SHP77 treated with DMSO at 0.1 percent for 48 hours (cell line): ENCODE measurements at regions not wholly inside any gene's neighbourhood (a gene's known extent, or its start where the extent isn't known, plus 50 kb on each side); places are given as distances from the start of the nearest gene placed in this dataset.
"Not testable (repeated sequence)": the region's sequence is repeated elsewhere in the genome, so short reads cannot be mapped to it uniquely, and the experiment has no call there.

Source experiments
- DNase-seq: peaks from one replicate; lab custom pipeline; 2025; lab: John Stamatoyannopoulos, UW

DNA sequence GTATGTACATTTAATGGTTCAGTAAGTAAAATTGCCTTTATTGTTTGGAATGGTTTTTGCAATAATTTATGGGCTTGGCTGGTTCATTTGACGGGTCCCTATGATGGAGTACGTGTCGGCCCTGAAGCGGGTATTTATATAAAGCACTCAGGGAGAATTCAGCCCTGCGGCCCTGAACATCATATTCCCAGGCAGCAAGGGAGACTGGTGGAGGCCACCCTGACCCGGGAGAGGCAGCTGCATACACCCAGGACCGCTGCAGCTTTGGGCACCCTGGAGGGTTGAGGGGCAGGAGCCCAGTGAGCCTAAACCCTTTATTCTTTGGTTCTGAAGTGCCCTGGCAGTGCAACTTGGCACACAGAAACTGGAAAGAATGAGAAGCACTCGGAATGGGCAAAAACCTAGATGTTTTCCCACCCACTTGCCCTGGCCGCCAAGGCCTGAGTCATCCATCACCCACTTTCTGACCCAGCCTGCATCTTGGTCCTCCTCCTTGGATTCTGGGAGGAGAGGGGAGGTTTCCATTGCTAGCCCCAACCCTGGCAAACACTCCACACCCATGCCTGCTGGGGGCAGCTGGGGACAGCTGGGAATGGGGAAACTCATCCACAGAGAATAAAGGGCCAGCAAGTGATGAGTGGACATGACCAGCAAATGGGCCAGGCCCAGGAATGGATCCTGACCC, 162.2 kb upstream of the TNRC6C start:
- DNase-seq, result no peak

DNA sequence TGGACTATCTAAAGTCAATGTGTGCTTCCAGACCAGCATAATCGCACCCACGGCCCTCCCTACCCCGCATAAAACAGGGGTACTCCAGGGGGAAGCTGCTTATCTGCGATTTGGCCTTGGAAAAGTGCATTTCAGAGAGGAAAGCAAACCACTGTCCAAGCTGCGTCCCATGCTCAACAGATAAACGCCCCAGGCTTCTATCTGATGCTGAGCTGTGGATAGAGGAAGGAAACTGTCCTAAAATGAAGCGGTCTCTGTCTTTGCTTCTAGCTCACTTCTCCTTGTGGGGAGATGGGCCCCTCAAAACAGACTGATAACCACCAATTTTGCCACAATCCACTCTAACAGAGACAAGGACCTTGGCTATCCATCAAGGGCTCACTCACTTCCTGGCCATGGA, 160.5 kb upstream of the TNRC6C start:
- DNase-seq, result no peak

DNA sequence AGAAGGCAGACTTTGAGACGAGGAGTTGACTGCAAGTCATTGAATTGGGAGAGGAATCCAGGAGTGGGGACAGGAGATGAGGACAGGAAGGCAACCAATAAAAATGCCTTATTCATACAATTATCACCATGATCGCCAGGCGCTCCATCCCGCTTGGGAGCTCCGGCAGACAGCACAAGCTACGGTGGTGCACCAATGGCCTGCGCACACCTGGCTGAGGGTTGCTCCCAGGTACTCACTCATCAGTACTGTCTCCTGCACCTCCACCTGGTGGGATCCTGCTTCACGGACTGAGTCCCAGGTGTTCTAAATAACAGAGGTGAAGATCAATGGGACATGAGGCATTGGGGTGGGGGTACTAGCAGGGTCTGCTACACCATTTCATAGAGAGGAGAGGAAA, 160.0 kb upstream of the TNRC6C start:
- DNase-seq, result no peak

DNA sequence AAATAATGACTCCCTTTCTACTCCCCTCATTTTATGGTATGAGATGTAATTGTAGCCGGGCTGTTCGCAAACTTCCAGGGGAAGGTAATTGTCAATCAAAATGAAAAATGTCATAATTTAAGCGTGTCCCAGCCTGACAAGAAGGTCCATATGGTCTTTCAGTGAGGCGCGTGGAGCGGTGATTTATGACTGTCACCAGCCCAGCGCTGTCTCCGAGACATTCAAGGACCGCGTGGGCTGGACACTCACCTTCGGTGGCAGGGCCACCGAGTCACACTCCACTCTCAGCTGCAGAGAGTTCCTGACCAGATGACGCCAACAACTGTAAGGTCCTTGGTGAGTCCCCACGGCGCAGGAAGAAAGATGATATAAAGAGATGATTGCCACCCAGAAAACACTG, 157.7 kb upstream of the TNRC6C start:
- DNase-seq, result no peak

DNA sequence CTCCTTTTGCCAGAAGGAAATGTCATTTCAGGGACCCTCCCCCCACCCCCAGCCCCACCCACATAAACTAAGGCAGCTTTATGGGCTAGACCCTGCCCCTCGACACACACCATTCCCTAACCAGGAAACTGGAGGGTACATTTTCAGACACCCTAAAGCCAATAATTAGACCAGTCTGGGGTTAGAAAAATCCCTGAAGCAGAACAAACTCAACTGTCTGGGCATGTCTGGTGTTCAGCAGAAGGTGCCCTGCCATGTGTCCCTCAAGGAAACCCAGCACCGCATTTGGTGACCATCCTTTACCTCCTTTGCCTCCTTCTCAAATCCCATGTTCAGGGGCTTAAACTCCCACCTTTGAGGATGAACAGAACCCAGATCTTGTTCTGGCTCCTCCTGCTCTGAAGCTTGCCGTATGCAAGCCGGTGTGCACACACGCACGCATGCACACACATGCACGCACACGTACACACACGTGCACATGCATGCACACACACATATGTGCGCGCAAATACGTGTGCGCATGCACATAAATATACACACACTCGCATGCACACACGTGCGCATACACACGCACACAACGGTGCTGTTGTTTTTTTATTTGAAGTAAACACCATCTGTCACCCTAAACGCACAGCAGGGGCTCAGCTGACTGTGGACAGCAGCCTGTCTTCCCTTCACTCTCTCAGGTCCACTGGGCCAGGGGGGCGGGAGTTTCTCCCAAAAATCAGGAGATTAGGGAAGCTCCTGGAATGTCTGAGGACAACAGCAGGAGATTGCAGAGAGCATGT, 156.8 kb upstream of the TNRC6C start:
- no peak for DNase-seq

DNA sequence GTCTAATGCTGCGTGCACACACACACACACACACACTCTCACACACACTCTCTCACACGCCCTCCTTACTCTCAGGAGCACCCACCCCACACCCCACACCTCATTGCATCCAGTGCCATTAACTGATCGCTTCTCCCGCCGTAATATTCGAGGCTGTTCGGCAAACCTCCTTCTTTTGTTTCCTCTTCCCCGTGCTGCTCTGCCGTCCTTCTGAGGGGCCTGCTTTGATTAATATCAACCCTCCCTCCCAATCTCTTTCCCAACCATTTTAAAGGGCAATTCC, 156.2 kb upstream of the TNRC6C start:
- no peak for DNase-seq

DNA sequence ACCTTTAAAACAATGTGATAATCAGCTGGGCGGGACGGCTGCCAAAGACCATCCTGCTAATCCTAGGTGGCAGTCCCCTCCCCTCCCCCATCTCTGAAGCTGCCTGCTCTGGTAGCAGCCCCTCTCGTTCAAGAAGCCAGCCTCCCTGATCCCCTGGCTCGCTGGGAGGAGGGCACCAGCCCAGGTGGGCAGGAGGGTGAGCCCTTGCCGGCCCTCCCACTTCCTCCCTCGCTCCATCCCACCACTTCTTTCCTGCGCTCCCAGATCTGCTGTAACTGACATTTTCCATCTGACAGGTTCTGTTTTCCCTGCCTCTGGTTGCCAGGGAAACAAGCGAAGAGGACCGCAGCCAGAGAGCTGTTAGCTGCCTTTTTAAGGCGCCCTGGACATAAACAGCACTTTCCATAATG, 155.7 kb upstream of the TNRC6C start:
- DNase-seq, result no peak

DNA sequence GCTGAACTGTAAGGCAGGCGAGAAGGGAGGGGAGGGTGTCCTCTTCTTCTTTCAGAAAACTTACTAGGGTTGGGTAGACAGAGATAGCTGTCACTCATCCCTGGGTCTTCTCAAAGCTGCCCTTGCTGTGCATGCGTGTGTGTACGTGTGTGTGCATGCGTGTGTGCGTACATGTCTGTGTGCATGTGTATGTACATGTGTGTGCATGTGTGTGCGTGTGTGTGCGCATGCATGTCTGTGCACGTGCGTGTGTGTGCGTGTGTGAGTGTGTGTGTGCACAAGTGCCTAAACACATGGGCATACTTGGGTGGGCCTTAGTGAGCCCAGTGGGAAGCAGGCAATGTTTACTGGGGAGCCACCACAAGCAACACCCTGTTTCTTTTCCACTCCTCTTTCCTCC, 154.8 kb upstream of the TNRC6C start:
- no peak for DNase-seq

DNA sequence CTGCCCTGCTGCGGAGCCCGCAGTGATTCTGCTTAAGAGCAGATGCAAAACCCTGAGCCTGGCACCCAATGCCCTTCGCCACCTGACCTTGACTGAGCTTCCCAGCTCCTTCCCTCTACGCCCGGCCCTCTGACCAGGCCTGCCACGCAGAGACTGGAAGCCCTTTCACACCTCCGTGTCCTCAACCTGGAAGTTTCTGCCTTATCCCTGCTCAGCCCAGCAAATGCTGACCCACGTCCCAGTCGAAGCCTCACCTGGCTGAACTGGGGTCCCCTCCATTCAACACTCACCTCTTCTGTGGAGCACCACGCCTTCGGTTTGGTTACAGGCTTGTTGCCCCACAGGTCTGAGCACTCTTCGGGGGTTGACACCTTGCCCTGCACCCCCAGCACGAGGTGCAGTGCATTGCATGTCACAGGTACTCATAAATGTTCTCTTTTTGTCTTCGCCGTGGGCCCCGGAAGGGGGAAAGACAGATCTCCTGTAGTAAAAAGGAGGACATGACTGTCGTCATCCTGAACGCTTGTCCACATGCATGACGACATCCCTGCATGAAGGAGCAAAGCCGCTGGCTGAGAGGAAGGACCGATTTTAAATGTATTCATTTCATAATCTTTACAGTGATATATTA, 153.6 kb upstream of the TNRC6C start:
- no peak for DNase-seq

DNA sequence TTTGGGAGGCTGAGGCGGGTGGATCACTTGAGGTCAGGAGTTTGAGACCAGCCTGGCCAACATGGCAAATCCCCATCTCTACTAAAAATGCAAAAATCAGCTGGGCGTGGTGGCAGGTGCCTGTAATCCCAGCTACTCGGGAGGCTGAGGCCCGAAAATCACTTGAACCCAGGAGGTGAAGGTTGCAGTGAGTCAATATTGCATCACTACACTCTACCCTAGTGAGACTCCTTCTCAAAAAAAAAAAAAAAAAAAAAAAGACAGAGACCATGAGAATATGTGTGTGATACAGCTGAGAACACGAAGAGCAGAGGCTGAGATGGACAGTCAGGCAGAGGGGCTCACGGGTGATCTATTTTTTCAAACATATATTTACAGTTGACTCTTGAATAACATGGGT, 152.5 kb upstream of the TNRC6C start:
- not testable (repeated sequence) for DNase-seq

DNA sequence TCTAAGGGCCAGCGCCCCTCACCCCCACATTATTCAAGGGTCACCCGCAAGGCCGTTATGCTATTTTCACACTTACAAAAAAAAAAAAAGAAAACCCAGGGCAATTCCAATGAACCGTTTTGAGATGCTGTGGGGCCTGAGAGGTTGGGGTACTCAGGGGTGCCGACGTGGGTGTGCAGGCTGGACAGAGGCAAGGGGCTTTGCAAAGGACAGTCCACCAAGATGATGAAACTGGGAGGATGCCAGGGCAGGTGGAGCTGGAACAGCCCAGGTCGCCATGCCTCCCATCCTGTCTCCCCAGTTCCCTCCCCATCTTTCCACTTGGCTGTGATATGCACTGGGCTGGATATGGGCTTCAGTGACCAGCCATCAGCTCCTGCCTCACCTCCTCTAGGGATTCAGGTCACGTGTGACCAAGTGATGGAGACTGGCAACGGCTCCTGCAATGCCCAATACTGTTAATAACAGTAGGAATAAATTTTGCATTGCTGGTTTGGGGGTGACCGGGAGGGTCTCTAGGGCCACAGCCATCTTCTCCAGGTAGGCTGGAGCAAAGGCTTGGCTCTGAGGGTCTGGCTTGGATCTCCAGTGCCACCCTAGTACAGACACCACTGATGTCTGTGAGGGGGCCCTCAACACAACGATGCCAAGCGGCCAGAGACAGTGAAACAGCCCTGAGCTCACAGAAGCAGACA, 151.3 kb upstream of the TNRC6C start:
- DNase-seq, result no peak

DNA sequence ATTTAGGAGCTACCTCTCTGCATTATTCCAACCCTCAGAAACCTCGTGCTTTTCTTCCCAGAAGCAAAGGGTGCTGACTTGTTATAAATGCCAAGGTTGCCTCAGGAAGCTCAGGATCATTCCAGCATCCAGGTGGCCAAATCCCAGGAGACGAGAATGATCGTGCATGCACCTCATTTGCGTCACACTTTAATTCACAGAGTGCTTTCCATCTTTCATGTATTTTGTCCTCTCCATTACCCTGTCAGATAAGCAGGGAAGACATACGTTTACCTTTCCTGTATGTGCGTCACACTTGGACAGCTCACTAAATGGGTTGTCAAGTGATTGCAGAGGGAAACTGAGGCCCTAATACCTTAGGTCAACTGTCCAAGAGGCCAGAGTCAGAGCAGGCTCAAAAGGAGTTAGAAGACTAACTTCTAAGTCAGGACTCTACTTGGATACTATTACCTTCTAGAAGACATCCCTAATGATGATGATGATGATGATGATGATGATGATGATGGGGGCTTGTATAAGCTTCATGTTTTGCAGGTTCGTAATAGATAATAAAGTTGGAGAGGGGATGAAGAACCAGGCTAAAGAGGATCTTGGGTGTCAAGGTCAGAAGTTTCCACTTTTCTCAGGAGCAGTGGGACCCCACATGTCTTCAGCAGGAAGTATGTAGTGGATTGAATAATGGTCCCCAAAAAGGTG, 150.6 kb upstream of the TNRC6C start:
- no peak for DNase-seq

DNA sequence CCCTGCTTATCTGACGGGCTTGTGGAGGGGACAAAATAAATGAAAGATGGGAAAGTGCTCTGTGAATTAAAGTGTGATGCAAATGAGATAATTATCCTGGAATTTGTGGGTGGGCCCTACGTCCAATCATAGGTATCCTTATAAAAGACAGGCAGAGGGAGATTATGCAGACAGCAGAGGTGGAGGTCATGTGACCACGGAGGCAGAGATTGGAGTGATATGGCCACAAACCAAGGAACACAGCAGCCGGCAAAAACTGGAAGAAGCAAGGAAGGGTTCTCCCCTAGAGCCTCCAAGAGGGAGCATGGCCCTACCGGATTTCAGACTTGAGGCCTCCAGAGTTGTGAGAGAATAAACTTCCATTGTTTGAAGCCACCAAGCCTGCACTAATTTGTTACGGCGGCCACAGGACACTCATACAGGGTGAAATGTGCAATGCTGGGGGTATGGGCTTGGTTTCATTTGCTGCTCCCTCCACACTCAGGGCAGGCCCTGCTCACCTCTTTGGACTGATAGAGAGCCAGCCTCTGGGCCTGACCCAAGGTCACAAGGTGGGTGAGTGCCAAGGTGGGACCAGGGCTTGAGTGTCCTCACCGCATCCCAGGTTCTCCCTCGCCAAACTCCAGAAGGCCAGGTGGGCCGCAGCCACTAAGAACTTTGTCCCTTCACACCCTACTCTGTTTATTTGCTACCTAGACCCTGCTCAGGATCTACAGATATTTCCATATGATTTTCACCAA, 149.6 kb upstream of the TNRC6C start:
- DNase-seq, result no peak

DNA sequence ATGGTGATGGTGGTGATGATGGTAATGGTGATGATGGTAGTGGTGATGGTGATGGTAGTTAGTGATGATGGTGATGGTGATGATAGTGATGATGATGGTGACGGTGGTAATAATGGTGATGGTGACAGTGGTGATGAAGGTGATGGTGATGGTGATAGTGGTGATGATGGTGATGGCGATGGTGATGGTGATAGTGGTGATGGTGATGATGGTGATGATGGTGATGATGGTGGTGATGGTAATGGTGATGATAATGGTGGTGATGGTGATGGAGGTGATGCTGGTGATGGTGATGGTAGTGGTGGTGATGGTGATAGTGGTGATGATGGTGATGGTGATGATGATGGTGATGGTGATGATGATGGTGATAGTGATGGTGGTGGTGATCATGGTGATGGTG, 148.7 kb upstream of the TNRC6C start:
- DNase-seq, result no peak

DNA sequence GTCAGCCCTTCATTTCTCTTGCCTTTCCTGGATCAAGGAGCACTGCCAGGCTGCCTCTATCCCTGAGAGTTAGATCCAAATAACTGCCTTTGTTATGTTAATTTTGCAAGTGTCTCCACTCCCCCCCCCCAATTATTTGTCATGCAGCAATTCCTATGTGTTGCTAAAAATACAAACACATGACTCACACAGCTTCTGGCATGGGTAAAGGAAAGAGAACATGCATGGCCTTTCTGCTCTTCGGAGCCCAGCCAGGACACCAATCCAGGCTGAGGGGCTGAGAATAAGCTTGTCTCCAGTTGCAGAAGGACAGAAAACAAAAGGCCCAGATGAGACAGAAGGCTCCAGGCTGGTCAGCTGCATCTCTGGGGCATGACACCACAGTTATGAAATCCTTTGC, 148.0 kb upstream of the TNRC6C start:
- DNase-seq, result no peak

DNA sequence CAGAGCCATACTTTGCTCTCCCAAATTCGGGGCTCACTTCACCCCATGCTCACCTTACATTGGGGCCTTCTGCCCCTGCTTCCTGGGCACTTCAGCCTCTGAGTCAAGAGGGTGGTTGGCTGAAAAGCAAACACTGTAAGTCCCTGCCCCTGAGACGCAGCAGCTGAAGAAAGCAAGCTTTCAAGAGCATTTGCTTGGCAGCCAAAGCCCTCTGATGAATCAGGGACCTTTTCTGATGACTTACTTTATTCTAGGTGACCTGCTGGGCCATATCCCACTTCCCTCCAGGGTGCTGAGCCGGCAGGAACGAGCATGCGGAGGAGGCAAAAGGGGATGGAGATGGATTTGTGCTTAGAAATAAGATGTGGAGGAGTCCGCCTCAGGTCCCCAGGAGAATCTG, 147.0 kb upstream of the TNRC6C start:
- DNase-seq, result no peak

DNA sequence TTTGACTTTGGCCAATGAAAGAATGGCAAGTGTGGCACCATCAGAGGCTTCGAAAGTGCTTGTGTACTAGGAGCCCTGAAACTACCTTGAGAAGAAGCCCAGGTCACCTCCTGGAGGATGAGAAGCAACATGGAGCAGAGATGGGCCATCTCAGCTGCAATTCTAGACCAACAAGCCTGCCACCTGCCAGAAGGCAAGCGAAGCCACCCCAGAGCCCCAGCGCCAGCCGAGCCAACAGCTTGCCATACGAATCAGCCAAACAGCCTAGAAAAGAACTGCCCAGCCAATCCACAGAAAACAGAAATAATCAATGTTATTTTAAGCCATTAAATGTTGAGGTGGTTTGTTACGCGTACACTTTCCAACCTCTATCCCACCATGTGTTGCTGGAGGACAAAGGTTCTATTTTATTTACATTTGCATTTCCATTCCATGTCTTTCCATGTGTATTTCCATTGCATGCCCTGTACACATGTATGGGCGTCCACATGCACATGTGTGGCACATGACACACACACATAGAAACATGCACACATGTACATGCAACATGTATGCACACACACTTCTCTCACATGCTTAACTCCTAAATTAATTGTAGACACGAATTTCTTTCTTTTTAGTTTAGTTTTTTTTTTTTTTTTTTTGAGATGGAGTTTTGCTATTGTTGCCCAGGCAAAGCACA, 144.3 kb upstream of the TNRC6C start:
- no peak for DNase-seq

DNA sequence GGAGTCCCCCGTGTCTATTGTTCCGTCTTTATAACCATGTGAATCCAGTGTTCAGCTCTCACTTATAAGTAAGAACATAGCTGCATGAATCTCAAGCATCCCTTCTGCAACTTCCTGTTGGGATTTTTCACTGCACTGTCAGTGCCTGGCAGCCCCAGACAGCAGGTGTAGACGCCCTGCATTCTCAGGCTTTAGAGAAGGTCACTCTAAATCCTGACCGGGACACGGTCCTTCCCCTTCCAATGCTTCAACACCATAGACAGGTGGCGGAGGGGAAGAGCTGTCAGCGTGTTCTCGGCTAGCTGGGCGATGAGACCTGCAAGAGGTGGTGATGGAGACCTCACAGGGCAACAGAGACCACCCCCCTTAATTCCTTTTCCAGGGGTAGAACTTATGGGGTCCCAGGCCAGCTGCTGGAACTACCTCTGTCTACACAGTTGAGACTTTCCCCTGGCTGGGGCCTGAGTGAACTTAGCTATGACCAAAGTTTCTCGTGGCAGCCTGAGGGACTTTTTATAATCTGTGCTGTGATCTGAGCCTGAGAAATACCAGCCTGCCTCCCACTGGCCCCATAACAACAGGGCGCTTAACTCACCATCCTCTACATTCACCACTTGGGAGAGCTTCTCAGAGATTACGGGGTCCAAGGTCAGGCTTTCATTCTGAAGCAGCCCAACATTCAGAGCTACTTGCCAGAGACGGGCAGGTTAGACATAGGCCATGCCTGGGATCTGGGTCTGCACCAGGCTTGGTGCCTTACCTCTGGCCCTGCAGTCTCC, 143.2 kb upstream of the TNRC6C start:
- DNase-seq, result no peak

DNA sequence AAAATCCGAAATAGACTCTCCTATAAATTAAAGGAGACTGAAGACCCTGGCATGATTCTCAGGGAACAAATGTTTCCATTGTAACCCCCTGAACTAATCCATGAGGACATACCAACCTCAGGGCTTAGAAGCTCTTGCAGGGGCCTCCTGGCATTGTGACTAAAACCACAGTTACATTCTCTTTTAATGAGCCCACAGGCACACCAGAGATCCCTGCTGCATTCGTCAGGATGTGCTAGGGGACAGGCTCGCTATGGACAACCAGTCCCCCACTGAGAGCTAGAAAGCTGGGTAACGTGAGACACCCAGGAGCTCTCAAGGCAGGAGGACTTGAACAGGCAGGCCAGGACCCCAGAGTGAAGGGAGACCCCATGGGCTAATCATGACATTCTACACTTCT, 140.6 kb upstream of the TNRC6C start:
- DNase-seq, result no peak

DNA sequence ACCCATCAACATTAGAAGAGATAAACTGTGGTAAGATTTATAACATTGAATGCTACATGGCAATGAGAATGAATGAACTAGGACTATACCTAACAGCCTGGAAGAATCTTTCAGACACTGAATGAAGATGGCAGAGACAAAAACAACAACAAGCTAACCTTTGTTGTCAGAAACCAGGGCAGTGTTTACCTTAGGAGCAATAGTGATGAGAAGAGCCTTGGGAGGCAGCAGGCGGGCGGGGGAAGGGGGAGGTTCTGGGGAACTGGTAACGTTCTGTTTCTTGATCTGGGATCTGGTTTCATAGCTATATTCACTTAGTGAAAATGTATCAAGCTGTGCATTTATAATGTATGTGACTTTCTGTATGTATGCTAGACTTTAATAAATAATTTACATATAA, 139.0 kb upstream of the TNRC6C start:
- no peak for DNase-seq
